ENCODE measurements at regions not wholly inside any gene's neighbourhood (a gene's known extent, or its start where the extent isn't known, plus 50 kb on each side); places are given as distances from the start of the nearest gene placed in this dataset.

GRCh38 chr9:93376411-93376810 is 75.1 kb upstream of the FAM120A start:
- TF ChIP-seq CTCF (IDR thresholded peaks at IDR 0.05) (no peak), POLR2A (IDR thresholded peaks at IDR 0.05) (no peak), POLR2AphosphoS5 (IDR thresholded peaks at IDR 0.05) (no peak)
